Mammary epithelial cell (primary cell): ENCODE measurements at regions not wholly inside any gene's neighbourhood (a gene's known extent, or its start where the extent isn't known, plus 50 kb on each side); places are given as distances from the start of the nearest gene placed in this dataset.

Experiments used
- CTCF ChIP-seq, 2 donors: IDR thresholded peaks in 1 of 2; conservative IDR thresholded peaks in 1 of 2; 2 replicates each; pipeline ENCODE4 v1.5.1; 2011 to 2012; ENCODE audit warnings: inconsistent platforms in 2 of 2, low read length in 2 of 2, mild to moderate bottlenecking in 2 of 2, control low read depth in 1 of 2, low read depth in 1 of 2; ENCODE audit not compliant: insufficient read depth in 1 of 2; ENCODE audit errors: extremely low read depth in 1 of 2
- EZH2 ChIP-seq: IDR thresholded peaks from 2 replicates; pipeline ENCODE4 v1.6.1; 2012; ENCODE audit warnings: low read length, inconsistent platforms, borderline replicate concordance

- no peak for TF ChIP-seq EZH2
- TF ChIP-seq CTCF (conservative IDR thresholded peaks at IDR 0.05 in 1 of 2, IDR thresholded peaks at IDR 0.05 in 1 of 2; ENCODE audit: extremely low read depth in 1 of 2, insufficient read depth in 1 of 2, low read depth in 1 of 2, low read length in 2 of 2), result no peak
Measured at GRCh38 chr2:146561996-146562395, 1282.8 kb upstream of the ACVR2A start.
